ENCODE measurements at regions not wholly inside any gene's neighbourhood (a gene's known extent, or its start where the extent isn't known, plus 50 kb on each side); places are given as distances from the start of the nearest gene placed in this dataset.
"Not testable (repeated sequence)": the region's sequence is repeated elsewhere in the genome, so short reads cannot be mapped to it uniquely, and the experiment has no call there.

- DNase-seq: no peak
Measured at GRCh38 chr16:79845734-79846135, 245.2 kb upstream of the MAF start.

- no peak for DNase-seq
Measured at GRCh38 chr16:79845033-79845733, 244.6 kb upstream of the MAF start.

GRCh38 chr16:79844603-79845002, 244.1 kb upstream of the MAF start:
- no peak for DNase-seq

- no peak for DNase-seq
Measured at GRCh38 chr16:79843631-79844043, 243.1 kb upstream of the MAF start.

GRCh38 chr16:79843145-79843544, 242.6 kb upstream of the MAF start:
- no peak for DNase-seq

GRCh38 chr16:79842197-79842596, 241.7 kb upstream of the MAF start:
- DNase-seq: no peak

GRCh38 chr16:79839466-79840341, 239.2 kb upstream of the MAF start:
- DNase-seq: no peak

- DNase-seq: no peak
Measured at GRCh38 chr16:79838496-79839259, 238.1 kb upstream of the MAF start.

- DNase-seq: no peak
Measured at GRCh38 chr16:79836144-79836543, 235.6 kb upstream of the MAF start.

- no peak for DNase-seq
Measured at GRCh38 chr16:79835194-79835593, 234.7 kb upstream of the MAF start.

GRCh38 chr16:79834720-79835119, 234.2 kb upstream of the MAF start:
- DNase-seq: no peak

GRCh38 chr16:79834003-79834402, 233.5 kb upstream of the MAF start:
- not testable (repeated sequence) for DNase-seq

GRCh38 chr16:79833559-79833958, 233.0 kb upstream of the MAF start:
- no peak for DNase-seq

- no peak for DNase-seq
Measured at GRCh38 chr16:79826732-79827475, 226.4 kb upstream of the MAF start.

GRCh38 chr16:79825002-79825401, 224.5 kb upstream of the MAF start:
- DNase-seq: no peak

GRCh38 chr16:79823639-79824038, 223.1 kb upstream of the MAF start:
- DNase-seq: no peak

GRCh38 chr16:79821911-79822310, 221.4 kb upstream of the MAF start:
- no peak for DNase-seq

- no peak for DNase-seq
Measured at GRCh38 chr16:79816081-79816497, 215.6 kb upstream of the MAF start.

- no peak for DNase-seq
Measured at GRCh38 chr16:79815049-79815448, 214.5 kb upstream of the MAF start.

GRCh38 chr16:79814124-79814523, 213.6 kb upstream of the MAF start:
- DNase-seq: no peak

GRCh38 chr16:79811541-79811940, 211.0 kb upstream of the MAF start:
- DNase-seq: no peak

GRCh38 chr16:79810449-79811189, 210.1 kb upstream of the MAF start:
- DNase-seq: no peak

Measured in NCI-H1092 treated with DMSO at 0.1 percent for 48 hours (cell line).